ENCODE measurements at regions not wholly inside any gene's neighbourhood (a gene's known extent, or its start where the extent isn't known, plus 50 kb on each side); places are given as distances from the start of the nearest gene placed in this dataset.

DNA sequence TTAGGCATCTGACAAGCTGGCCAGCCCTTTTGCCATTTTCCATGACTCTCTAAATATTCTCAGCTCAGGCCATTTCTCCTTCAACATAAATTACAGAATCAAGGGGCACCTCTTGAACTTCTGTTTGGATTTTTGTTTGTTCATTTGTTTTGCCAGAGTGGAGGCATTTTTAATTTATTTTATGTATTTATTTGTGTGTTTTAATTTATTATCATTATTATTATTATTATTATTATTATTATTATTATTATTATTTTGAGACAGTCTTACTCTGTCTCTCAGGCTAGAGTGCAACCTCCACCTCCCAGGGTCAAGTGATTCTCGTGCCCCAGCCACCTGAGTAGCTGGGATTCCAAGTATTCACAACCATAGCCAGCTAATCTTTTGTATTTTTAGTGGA is 1578.0 kb downstream of the CDH8 start:
- no peak for TF ChIP-seq EZH2 (IDR thresholded peaks at IDR 0.05; ENCODE audit: insufficient read depth, poor library complexity, severe bottlenecking)
- TF ChIP-seq EZH2phosphoT487 (IDR thresholded peaks at IDR 0.05; ENCODE audit: insufficient read depth, low read depth): no peak
